ENCODE measurements at regions not wholly inside any gene's neighbourhood (a gene's known extent, or its start where the extent isn't known, plus 50 kb on each side); places are given as distances from the start of the nearest gene placed in this dataset.

DNA sequence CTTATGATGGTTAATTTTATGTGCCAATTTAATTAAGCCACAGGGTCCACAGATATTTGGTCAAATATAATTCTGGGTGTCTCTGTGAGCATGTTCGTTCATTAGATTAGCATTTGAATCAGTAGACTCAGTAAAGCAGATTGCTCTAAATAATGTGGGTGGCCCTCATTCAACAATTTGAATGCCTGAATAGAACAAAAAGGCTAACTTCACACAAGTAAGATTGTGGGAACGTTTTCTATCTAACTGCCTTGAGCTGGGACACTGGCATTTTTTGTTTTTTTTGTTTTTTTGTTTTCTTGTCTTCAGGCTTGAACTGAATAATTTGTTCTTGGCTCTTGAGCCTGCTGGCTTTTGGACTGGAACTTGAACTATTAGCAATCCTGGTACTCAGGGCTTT lies 292.4 kb upstream of the SPANXN4 start:
- TF ChIP-seq, protein P1, sequence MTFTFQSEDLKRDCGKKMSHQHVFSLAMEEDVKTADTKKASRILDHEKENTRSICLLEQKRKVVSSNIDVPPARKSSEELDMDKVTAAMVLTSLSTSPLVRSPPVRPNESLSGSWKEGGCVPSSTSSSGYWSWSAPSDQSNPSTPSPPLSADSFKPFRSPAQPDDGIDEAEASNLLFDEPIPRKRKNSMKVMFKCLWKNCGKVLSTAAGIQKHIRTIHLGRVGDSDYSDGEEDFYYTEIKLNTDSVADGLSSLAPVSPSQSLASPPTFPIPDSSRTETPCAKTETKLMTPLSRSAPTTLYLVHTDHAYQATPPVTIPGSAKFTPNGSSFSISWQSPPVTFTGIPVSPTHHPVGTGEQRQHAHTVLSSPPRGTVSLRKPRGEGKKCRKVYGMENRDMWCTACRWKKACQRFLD (tag by site-specific recombination; IDR thresholded peaks at IDR 0.05) = no peak
- TF ChIP-seq, protein P2, sequence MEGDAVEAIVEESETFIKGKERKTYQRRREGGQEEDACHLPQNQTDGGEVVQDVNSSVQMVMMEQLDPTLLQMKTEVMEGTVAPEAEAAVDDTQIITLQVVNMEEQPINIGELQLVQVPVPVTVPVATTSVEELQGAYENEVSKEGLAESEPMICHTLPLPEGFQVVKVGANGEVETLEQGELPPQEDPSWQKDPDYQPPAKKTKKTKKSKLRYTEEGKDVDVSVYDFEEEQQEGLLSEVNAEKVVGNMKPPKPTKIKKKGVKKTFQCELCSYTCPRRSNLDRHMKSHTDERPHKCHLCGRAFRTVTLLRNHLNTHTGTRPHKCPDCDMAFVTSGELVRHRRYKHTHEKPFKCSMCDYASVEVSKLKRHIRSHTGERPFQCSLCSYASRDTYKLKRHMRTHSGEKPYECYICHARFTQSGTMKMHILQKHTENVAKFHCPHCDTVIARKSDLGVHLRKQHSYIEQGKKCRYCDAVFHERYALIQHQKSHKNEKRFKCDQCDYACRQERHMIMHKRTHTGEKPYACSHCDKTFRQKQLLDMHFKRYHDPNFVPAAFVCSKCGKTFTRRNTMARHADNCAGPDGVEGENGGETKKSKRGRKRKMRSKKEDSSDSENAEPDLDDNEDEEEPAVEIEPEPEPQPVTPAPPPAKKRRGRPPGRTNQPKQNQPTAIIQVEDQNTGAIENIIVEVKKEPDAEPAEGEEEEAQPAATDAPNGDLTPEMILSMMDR (tag by site-specific recombination; IDR thresholded peaks at IDR 0.05) = no peak
- TF ChIP-seq ZNF350 (tag by site-specific recombination; IDR thresholded peaks at IDR 0.05) (no peak), ZNF777 (tag by site-specific recombination; IDR thresholded peaks at IDR 0.05; ENCODE audit: borderline replicate concordance) (no peak), ZEB2 (tag by site-specific recombination; IDR thresholded peaks at IDR 0.05) (no peak), ZNF324 (tag by site-specific recombination; IDR thresholded peaks at IDR 0.05) (no peak)
